ENCODE measurements at regions not wholly inside any gene's neighbourhood (a gene's known extent, or its start where the extent isn't known, plus 50 kb on each side); places are given as distances from the start of the nearest gene placed in this dataset.

DNA sequence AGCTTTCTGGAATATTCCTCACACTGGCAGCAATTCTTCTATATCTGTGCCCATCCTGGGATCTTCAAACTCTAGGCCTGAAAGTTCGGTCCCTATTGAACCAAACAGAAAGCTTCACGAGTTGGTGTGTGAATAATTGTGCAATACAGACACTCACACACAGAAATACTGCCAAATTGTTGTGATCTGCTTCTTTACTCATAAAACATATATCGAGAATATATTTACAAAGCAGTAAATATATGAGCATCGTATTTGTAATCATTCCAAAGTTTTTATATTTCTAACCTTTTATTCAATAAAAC, 56.6 kb upstream of the BEX4 start:
- TF ChIP-seq, protein P1, sequence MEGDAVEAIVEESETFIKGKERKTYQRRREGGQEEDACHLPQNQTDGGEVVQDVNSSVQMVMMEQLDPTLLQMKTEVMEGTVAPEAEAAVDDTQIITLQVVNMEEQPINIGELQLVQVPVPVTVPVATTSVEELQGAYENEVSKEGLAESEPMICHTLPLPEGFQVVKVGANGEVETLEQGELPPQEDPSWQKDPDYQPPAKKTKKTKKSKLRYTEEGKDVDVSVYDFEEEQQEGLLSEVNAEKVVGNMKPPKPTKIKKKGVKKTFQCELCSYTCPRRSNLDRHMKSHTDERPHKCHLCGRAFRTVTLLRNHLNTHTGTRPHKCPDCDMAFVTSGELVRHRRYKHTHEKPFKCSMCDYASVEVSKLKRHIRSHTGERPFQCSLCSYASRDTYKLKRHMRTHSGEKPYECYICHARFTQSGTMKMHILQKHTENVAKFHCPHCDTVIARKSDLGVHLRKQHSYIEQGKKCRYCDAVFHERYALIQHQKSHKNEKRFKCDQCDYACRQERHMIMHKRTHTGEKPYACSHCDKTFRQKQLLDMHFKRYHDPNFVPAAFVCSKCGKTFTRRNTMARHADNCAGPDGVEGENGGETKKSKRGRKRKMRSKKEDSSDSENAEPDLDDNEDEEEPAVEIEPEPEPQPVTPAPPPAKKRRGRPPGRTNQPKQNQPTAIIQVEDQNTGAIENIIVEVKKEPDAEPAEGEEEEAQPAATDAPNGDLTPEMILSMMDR (IDR thresholded peaks at IDR 0.05), result no peak
- TF ChIP-seq POLR2AphosphoS5 (IDR thresholded peaks at IDR 0.05), result no peak
- no peak for TF ChIP-seq POLR2A (IDR thresholded peaks at IDR 0.05)
